ENCODE measurements at regions not wholly inside any gene's neighbourhood (a gene's known extent, or its start where the extent isn't known, plus 50 kb on each side); places are given as distances from the start of the nearest gene placed in this dataset.

DNA sequence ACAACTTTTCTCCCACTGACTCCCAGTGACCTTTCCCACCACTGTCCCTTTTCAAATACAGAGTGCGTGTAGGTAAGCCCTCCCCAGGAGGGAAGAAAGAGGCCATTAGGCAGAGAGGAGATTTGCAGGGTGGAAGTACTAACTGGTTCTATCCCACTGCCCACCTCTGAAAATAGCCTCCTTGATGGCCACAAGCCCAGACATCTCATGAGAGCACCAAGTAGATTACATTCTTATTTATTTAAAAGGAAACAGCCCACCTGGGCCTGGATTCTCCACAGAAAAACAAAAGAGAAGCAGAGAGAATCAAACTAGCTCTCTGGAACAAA lies 445.3 kb downstream of the FOXO1 start:
- no peak for TF ChIP-seq POLR2AphosphoS5 (IDR thresholded peaks at IDR 0.05)
- TF ChIP-seq POLR2A (IDR thresholded peaks at IDR 0.05), result no peak
- TF ChIP-seq, protein P1, sequence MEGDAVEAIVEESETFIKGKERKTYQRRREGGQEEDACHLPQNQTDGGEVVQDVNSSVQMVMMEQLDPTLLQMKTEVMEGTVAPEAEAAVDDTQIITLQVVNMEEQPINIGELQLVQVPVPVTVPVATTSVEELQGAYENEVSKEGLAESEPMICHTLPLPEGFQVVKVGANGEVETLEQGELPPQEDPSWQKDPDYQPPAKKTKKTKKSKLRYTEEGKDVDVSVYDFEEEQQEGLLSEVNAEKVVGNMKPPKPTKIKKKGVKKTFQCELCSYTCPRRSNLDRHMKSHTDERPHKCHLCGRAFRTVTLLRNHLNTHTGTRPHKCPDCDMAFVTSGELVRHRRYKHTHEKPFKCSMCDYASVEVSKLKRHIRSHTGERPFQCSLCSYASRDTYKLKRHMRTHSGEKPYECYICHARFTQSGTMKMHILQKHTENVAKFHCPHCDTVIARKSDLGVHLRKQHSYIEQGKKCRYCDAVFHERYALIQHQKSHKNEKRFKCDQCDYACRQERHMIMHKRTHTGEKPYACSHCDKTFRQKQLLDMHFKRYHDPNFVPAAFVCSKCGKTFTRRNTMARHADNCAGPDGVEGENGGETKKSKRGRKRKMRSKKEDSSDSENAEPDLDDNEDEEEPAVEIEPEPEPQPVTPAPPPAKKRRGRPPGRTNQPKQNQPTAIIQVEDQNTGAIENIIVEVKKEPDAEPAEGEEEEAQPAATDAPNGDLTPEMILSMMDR (IDR thresholded peaks at IDR 0.05), result no peak

Data from breast epithelium (tissue), 3 donors.